ENCODE measurements at regions not wholly inside any gene's neighbourhood (a gene's known extent, or its start where the extent isn't known, plus 50 kb on each side); places are given as distances from the start of the nearest gene placed in this dataset.

GRCh38 chr9:80503671-80504281, 932.0 kb downstream of the TLE4 start:
- TF ChIP-seq POLR2AphosphoS5 (IDR thresholded peaks at IDR 0.05; ENCODE audit: low read depth, low read length) (no peak), REST (IDR thresholded peaks at IDR 0.05; ENCODE audit: insufficient read depth in 1 of 2, low read depth in 2 of 2, low read length in 2 of 2) (no peak), SIN3A (IDR thresholded peaks at IDR 0.05; ENCODE audit: borderline replicate concordance, insufficient read depth, low read length) (no peak), TAF1 (IDR thresholded peaks at IDR 0.05; ENCODE audit: borderline replicate concordance, insufficient read depth, low read length) (no peak)
